ENCODE measurements at regions not wholly inside any gene's neighbourhood (a gene's known extent, or its start where the extent isn't known, plus 50 kb on each side); places are given as distances from the start of the nearest gene placed in this dataset.

DNA sequence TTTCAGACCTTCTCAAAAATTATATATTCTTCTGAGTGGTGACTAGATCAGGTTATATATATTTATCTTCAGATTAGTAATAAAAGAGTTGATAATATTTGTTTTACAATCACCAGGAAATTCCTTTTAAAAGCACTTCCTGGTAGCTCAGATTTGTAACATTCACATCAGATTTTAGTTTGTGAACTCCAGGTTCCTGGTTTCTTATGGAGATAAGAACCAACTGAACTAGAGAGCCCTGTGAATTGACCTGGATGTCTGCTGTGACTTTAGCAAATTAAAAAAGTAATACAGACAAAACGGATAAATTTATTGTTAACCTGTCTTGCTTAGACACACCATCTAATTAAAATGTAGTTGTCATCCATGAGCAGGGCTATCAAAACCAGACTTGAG, 868.7 kb downstream of the BCL11A start:
- H3K9ac ChIP-seq (ENCODE audit: low read length) = no peak overlapping the region
- H3K9me2 ChIP-seq (ENCODE audit: insufficient read depth, low read length) = no peaks in the 10 kb centered on the region
- no peak overlapping the region for H3K4me3 ChIP-seq (ENCODE audit: low read length)
- no peaks in the 10 kb centered on the region for H3K79me2 ChIP-seq (replicated peaks; ENCODE audit: insufficient read depth, low read length)
- H3K9me3 ChIP-seq (ENCODE audit: low read length) = no peaks in the 10 kb centered on the region
- TF ChIP-seq MXI1 (conservative IDR thresholded peaks at IDR 0.05; ENCODE audit: poor library complexity, severe bottlenecking) = no peak
- TF ChIP-seq RAD21 (conservative IDR thresholded peaks at IDR 0.05) = no peak
- TF ChIP-seq, protein P1, sequence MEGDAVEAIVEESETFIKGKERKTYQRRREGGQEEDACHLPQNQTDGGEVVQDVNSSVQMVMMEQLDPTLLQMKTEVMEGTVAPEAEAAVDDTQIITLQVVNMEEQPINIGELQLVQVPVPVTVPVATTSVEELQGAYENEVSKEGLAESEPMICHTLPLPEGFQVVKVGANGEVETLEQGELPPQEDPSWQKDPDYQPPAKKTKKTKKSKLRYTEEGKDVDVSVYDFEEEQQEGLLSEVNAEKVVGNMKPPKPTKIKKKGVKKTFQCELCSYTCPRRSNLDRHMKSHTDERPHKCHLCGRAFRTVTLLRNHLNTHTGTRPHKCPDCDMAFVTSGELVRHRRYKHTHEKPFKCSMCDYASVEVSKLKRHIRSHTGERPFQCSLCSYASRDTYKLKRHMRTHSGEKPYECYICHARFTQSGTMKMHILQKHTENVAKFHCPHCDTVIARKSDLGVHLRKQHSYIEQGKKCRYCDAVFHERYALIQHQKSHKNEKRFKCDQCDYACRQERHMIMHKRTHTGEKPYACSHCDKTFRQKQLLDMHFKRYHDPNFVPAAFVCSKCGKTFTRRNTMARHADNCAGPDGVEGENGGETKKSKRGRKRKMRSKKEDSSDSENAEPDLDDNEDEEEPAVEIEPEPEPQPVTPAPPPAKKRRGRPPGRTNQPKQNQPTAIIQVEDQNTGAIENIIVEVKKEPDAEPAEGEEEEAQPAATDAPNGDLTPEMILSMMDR (IDR thresholded peaks at IDR 0.05; ENCODE audit: poor library complexity, severe bottlenecking) = no peak
- TF ChIP-seq POLR2AphosphoS5 (IDR thresholded peaks at IDR 0.05) = no peak
- no peaks in the 10 kb centered on the region for H3K36me3 ChIP-seq (ENCODE audit: insufficient read depth, low read length)
- H3K27ac ChIP-seq (ENCODE audit: low read length) = no peak overlapping the region
- H4K20me1 ChIP-seq (ENCODE audit: insufficient read depth) = no peaks in the 10 kb centered on the region
- H3F3A ChIP-seq (ENCODE audit: insufficient read depth, low read length, poor library complexity, severe bottlenecking) = no peaks in the 10 kb centered on the region
- no peak overlapping the region for H2AFZ ChIP-seq (ENCODE audit: low read depth, low read length)
- H3K4me2 ChIP-seq (ENCODE audit: low read length) = no peak overlapping the region
- H3K27me3 ChIP-seq (ENCODE audit: insufficient read depth, low read depth, low read length) = no peaks in the 10 kb centered on the region

GRCh38 chr2:59684116-59684770, 869.2 kb downstream of the BCL11A start:
- Histone ChIP-seq H3K9me2 (ENCODE audit: insufficient read depth, low read length) (no peaks in the 10 kb centered on the region), H3K27me3 (ENCODE audit: insufficient read depth, low read depth, low read length) (no peaks in the 10 kb centered on the region), H2AFZ (ENCODE audit: low read depth, low read length) (no peak overlapping the region), H3F3A (ENCODE audit: insufficient read depth, low read length, poor library complexity, severe bottlenecking) (no peaks in the 10 kb centered on the region), H3K27ac (ENCODE audit: low read length) (no peak overlapping the region), H3K4me3 (ENCODE audit: low read length) (no peak overlapping the region), H3K9ac (ENCODE audit: low read length) (no peak overlapping the region), H3K79me2 (replicated peaks; ENCODE audit: insufficient read depth, low read length) (no peaks in the 10 kb centered on the region), H4K20me1 (ENCODE audit: insufficient read depth) (no peaks in the 10 kb centered on the region), H3K4me2 (ENCODE audit: low read length) (no peak overlapping the region), H3K36me3 (ENCODE audit: insufficient read depth, low read length) (no peaks in the 10 kb centered on the region), H3K9me3 (ENCODE audit: low read length) (no peaks in the 10 kb centered on the region)
- TF ChIP-seq EP300 (conservative IDR thresholded peaks at IDR 0.05; ENCODE audit: poor library complexity, severe bottlenecking) (peak; percentile 14), TAF1 (IDR thresholded peaks at IDR 0.05; ENCODE audit: low read depth) (no peak), POLR2AphosphoS5 (IDR thresholded peaks at IDR 0.05) (peak; percentile 12)

DNA sequence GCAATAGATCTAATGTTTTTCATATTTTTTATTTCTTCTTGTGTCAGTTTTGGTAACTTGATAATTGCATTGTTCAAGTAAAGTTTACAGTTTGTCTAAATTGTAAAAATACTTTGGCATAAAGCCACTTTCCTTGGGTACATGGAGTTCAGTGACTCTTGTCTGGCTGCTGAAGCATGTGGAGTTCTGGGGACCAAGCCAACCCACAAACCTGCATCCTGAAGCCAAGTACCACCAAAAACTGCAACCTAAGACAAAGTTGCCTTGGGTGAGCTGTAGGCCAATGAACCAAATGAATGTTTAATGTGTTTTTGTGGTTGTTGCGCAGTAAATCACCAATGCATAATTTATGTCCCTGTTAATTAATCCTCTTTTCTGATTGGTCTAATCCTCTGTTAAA, 872.6 kb downstream of the BCL11A start:
- Histone ChIP-seq H3K9ac (ENCODE audit: low read length) (no peak overlapping the region), H3K9me2 (ENCODE audit: insufficient read depth, low read length) (no peaks in the 10 kb centered on the region), H3F3A (ENCODE audit: insufficient read depth, low read length, poor library complexity, severe bottlenecking) (no peaks in the 10 kb centered on the region), H3K79me2 (replicated peaks; ENCODE audit: insufficient read depth, low read length) (no peaks in the 10 kb centered on the region), H4K20me1 (ENCODE audit: insufficient read depth) (no peaks in the 10 kb centered on the region), H3K4me2 (ENCODE audit: low read length) (no peak overlapping the region), H3K4me3 (ENCODE audit: low read length) (no peak overlapping the region), H3K27me3 (ENCODE audit: insufficient read depth, low read depth, low read length) (no peaks in the 10 kb centered on the region), H2AFZ (ENCODE audit: low read depth, low read length) (no peak overlapping the region), H3K36me3 (ENCODE audit: insufficient read depth, low read length) (no peaks in the 10 kb centered on the region), H3K27ac (ENCODE audit: low read length) (no peak overlapping the region), H3K9me3 (ENCODE audit: low read length) (no peaks in the 10 kb centered on the region)
- TF ChIP-seq, protein P1 (IDR thresholded peaks at IDR 0.05; ENCODE audit: poor library complexity, severe bottlenecking) = no peak
- TF ChIP-seq REST (IDR thresholded peaks at IDR 0.05; ENCODE audit: borderline replicate concordance) (no peak), EP300 (conservative IDR thresholded peaks at IDR 0.05; ENCODE audit: poor library complexity, severe bottlenecking) (no peak)
